NCI-H1417 treated with DMSO at 0.1 percent for 48 hours (cell line): ENCODE measurements at regions not wholly inside any gene's neighbourhood (a gene's known extent, or its start where the extent isn't known, plus 50 kb on each side); places are given as distances from the start of the nearest gene placed in this dataset.
A peak's percentile ranks its signal among the peaks of the same experiment; 100 is the strongest.

ENCODE experiments used
- DNase-seq: peaks from one replicate; lab custom pipeline; 2025; lab: John Stamatoyannopoulos, UW

DNA sequence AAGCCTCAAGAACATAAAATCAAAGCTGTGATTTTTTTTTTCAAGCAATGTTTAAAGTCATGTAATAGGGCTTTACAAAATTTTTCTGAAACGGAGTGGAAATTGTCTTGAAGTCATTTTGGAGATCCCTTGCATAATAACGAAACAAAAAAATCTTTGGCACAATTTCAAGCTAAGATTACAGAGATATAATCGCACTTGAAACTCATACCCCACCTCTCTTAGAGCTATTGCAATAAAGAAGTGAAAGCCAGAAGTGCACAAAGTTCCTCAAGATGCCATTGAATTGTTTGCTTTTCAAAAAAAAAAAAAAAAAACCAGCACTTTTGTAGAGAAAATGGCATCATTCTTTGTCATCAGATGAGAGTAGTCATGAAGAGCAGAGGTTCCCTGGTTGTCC, 152.3 kb downstream of the PAX3 start:
- no peak for DNase-seq

DNA sequence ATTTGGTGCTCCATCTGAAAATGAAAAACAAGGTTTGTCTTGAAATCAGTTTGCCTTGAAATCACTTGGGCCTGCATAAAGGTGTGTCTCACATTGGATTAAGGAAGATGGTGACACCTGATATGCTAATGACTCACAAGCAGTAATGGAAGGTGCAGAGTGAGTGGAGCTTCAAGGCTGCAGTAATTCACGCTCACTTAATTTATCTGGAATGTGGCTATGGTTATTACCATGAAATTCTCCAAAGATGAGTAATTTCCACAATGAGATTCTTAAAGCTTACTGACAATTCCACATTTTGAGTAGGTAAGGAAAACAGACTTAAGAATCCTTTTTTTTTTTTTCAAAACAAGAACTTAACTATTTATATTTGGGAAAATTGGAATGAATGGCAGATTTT, 156.8 kb downstream of the PAX3 start:
- DNase-seq, result no peak

DNA sequence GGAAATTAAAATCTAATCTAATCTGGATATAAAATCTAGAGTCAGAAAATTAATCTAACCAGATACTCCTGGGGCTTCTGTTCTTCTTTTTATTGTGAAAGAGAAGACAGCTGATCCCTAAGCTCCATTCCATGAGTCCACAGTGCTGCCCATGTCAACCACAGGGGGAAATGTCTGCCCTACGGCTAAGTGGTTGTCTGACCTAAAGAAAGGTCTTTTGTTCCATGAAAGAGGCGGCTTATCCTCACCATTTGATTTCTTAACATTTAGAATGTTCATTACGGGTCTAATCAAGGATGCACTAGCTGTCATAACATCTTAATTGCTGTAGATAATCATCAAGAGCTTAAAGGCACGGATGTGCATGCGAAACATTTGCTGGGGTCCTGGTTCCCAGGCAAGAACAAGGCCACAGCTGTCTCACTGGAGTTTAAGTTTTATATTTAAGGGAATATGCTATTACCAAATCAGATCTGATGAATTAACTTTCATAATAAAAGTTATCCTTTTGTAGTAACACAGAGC, 162.6 kb downstream of the PAX3 start:
- no peak for DNase-seq

DNA sequence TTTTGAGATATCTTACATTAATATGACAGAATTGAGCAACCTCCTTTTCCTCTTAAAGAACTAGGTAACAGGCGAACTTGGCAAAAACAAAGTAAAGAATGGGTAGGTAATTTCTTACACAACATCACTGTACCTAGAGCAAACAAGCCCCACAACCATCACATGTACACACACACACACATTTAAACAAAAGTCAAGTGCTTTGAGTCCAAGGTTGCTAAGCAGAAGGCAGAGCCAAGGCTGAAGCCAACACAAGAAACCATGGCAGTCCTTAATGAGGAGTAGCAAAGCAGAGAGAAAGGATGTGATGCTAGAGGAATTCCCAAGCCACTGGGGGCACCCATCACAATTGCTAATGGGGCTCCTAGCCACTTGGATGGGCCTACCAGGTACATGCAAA, 164.1 kb downstream of the PAX3 start:
- no peak for DNase-seq

DNA sequence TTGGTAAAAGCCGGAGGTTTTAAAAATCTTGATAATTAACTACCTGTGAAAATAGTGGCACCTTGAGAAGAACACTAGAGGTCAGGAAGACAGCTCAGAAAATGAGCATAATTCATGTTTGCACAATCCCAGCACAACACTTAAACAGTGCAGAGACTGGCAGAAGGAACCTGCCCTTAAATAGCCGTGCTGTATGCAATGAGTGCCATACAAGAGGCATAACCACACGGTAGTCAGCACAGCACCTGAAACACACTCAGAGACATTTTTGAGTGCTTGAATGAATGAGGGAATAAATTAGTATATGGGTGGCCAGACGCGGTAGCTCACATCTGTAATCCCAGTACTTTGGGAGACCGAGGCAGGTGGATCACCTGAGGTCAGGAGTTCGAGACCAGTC, 164.9 kb downstream of the PAX3 start:
- no peak for DNase-seq

DNA sequence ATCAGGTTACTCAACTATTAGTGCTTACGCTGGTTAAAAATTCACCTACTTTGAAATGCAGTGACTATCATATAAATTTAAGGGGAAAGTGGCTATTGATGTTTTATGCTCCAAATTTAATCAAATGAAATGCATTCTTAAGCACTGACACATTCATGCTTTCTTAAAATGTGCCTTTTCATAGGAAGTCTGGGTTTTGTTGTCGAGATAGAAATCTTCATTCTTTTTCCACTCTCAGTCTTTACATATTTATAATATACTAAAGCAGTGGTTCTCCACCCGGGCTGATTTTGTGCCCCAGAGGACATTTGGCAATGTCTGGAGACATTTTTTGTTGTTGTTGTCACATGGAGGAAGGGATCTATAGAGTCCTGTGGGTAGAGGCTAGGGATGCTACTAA, 167.9 kb downstream of the PAX3 start:
- DNase-seq, result no peak

DNA sequence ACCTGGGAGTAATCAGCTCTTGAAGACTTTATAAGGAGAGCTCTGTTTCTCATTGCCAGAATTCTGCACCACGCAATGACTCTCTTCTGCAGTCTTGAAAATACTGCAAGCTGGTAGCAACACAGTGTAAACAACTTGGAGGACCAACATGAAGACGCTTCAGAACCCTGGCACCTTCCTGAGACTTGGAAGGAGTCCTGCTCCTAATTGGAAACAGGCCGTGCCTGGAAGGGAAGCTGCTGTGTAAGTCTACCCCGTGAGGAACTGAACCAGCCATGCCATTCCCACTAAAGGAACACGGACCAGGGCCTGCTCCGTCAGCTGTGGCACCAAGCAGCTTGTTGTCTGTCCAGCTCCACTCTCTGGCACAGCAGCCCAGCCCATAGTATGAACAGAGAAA, 171.1 kb downstream of the PAX3 start:
- DNase-seq, result no peak

DNA sequence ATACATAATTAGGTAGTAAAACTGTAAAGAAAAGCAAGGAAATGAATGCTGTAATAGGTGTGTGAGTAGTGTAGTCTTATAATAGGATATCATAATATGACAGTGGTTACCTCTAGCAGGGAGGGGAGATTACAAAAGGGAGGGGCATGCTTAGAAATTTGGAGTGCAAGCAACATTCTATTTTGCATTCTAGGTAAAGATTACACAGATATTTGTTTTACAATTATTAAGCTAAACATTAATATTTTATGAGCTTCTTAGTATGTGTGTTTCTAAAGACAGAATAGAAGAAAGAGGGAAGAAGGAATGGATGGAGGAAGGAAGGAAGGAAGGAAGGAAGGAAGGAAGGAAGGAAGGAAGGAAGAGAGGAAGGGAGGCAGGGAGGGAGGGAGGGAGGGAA, 177.9 kb downstream of the PAX3 start:
- no peak for DNase-seq

DNA sequence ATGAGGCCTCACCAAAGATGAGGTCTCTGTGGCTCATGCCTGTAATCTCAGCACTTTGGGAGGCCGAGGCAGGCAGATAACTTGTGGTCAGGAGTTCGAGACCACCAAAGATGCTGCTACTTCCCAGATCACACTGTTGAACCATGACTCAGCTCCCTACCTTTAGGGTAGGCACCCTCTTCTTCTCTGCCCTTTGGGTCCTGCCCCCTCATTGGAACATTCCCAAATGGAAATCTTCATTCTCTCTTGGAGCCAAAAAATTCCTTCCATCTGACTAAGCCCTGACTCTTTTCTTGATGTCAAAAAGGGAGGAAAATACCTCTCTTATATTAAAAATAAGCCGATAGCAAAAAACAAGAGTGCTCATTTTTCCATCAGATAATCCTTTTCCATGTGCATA, 183.5 kb downstream of the PAX3 start:
- no peak for DNase-seq

DNA sequence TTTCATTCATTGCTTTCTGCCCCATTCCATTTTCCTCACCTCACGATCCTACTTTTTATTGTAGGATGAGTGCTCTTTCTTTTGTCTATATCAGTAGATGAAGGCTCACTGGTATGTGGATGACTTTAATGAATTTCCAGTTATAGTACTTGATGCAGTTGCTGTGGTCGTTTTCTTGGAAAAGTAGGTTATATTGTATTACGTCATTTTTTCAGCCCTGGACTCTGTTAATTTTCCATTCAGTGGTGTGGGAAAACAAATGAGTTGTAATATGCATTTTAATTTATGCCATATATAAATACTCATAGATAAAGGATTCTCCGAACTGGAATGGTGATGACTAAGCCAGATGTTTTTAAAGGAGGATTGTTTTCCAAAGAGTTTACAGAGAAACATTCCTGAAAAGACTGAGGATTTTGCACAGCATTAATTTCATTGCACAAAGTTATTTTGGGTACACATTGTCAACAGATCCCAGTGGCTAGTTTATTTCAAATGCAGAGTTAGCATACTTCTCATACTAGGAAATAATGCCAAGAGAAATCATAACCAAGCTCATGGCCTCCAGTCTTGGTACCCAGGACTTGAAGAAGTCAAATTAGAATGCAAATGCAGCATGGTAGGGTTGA, 189.7 kb downstream of the PAX3 start:
- DNase-seq, result no peak

DNA sequence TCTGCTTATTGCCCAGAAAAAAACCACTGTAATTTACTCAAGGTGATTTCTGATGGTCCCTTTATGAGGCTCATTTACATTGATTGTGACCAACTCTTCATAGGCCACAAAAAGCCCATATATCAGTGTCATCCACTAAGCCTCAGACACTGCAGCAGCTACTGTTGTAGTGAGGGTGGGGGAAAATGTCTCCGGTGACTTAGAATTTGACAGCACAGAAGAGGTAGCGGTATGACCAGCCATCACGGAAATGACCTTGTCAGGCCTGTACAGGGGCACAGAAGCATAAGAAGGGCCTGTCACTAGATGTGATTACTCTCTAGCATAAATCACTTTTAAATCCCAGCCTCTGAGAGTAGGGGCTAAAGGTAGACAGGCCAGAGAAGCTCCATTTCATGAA, 190.3 kb downstream of the PAX3 start:
- no peak for DNase-seq

DNA sequence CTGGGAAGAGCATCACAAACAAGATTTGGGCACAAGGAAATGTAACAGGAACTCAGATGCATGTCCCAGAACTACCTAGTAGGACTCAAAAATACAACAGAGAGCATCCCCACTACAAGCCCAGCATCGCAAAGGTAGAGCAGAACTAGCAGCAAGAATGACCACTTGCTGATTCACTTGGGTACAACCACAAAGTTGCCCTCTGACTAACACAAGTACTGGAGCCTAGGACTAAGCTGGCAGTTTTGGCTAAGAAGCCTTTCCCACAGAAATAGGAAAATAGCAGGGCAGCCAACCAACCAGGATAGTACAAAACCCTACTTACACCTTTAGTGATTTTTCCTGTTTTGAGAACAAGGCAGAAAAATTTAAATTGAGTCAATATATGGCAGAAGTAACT, 193.8 kb downstream of the PAX3 start:
- DNase-seq, result no peak

DNA sequence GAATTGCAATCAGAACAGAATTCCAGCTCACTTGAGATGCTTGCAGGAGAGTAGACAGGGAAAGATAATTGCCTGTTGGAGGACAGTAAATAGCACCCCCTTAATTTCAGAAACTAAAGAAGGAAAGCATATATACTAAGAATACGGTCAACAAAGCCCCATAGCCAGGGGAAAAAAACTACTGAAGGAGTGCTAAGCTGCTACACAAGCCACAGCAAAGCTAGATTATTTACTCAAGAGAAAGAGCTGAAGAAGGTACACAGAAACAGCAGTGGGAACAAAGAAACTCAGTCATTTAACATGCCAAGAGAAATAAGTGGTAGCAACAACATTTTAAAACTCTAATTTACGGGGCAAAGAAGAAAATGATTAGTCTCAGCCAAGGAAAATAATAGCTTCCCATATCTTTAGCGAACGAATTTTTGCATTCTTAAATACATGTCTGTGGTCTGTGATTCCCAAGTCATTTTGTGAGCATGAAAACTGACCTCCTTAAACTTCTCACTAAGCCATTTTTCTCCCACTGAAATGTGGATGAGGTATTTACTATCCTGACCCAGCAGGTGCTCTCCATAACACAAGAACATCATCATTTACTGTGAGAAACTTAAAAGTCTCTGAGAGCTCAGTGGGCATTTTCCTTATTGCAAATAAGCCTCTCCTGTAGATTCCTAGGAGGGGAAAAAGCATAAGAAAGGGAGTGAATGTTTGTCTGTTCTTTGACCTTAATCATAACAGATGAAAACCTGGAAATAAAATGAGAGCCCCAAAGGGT, 196.0 kb downstream of the PAX3 start:
- peak; percentile 4 for DNase-seq

DNA sequence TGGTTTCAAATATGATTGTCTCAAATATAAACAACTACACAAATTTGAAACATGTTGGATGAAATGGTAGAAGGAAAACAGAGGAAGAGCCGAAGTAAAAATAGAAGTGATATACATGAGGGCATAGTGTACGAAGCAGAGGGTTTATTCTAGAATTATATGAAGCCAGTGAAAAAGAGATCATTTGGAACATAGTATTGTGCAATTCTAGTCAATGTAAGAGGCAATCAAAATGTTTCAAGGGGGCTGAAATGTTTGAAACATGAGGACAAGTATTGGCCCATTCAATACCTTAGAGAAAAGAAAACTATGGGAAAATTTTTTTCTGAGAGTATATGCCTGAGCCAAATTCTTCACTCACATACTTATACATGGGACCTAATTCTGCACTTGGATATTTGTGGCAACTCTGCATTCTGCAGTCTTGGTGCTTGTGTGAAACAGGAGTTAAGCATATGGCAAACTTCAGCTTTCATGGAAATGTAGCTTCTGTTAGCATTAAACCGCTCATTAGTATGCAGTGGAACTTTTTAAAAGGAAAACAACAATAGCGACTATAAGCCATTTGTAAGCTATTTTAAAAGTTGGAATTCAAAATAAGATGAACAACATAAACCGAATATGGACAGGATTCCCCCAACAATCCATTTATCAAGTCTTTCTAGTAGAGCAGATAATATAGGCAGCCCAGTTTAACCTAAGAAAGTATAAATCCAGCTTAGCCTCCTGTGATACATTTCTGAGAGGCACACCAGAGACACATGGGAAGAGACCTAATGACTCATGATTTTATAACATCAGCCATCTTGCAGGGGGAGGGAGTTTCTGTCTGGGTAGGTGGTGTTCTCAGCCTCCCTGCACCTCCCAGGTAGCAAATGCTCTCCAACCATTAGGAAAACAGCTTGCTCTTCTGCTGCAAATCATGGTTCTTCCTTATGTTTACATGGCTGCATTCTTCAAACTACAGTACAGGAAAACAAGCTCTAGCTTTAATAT, 197.8 kb downstream of the PAX3 start:
- DNase-seq, result no peak

DNA sequence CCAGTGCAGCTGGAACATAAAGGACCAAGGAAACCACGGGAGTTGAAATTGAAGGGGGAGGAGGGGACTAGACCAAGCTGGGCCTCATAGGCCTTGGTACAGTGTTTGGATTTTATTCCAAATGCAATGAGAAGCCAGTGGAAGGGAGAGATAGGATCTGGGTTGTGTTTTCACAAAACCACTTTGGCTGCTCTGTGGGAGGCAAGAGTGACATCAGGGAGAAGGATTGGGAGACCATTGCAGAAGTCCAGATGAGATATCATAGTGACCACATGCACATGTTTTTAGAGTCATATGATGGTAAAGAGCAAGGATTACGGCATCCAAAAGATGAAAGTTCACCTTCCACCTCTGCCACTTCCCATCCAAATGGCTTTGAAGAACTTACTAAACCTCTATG, 210.2 kb downstream of the PAX3 start:
- no peak for DNase-seq

DNA sequence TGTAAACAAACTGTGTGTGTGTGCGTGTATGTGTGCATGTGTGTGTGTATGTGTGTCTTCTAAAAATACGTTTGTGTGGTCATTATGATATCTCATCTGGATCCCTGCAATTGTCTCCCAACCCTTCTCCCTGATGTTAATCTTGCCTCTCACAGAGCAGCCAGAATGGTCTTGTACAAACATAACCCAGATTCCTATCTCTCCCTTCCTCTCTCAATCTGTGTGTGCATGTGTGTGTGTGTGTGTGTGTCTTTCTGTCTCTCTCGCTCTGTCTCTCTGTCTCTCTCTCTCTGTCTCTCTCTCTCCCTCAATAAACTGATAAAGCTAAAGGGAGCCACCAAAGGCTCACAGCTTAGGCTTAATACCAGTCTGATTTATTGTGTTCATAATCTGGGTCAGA, 210.8 kb downstream of the PAX3 start:
- DNase-seq, result no peak

DNA sequence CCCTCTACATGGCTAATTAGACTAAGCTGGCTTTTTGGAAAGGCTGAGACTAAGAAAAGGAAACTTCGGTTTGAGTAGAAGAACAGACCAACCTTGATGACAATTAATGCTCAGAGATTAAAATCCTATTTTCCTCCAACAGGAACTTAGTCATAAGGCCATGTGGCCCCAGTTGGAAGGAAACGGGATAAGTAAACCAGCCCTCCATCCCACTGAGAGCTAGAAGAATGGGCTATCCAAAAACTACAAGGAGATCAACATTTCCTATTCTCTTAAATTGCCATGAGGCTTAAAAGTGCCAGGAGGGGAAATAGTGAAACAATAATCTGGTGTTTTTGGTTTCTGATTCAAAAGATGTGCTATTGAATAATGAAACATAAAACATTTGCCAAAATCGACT, 216.6 kb downstream of the PAX3 start:
- DNase-seq, result no peak

DNA sequence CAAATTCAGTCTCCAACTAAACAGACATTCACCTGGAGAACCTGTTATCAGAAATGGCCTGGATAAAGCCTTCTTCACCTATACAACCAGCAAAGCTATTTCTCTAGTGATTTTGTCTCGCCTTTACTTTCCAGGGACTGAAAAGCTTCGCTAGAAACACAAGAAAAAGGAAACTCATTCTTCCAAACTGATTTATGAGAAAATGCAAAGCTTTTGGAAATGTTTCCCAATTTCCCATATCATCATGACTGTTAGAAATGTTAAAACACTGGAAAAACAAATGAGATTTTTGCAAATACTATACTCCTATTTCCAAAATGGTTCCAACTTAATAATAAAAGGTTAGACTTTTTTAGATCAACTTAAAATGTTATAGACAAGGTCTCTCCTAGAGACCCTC, 218.7 kb downstream of the PAX3 start:
- no peak for DNase-seq

DNA sequence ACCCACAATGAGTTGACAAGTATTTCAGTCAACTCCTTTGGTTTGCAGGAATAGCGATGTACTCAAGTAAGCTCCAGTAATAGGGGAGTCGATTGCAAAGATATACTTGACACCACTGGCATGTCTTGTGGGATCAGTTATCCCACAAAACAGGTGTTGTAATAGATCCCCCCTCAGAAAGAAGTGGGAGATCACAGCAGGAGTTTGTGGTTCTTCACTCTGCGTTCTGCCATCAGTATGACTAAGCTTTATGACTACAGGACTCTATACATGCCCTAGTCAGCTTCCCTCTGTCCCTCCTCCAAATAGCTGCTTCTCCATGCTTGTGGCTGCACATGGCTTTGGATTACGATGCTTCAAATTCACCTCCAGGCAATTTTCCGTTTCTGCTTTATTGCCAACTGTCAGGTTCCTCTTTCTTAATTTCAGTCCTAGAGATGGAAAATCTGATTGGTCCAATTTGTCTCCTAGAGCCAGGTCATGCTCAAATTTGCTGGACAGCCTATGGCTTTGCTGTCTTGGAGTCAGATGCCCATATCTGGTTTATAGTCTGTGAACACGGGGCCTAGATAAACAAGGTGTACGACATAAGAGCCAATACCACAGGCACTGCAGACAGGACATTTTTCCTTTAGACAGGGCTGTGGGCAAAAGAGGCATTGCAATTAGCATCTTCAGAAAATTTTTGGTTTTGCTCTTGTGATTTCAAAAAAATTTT, 221.7 kb downstream of the PAX3 start:
- no peak for DNase-seq

DNA sequence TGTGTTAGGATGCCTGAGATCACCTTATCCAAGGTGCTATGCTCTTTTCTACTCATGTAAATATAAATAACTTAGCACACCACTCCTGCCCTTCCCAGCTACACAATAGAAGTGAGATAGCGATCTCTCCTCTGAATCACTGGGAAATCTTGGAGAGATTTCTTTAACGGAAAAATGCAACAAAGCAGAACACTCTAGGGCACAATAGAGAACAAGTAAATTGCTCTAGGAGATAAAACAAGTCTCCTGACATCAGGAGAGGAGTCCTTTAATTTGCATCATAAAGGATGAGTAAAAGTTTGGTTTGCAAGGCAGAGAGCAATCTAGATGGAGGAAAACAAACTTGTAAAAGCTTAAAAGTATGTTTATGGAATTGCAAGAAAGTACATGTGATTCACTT, 224.1 kb downstream of the PAX3 start:
- DNase-seq, result no peak

DNA sequence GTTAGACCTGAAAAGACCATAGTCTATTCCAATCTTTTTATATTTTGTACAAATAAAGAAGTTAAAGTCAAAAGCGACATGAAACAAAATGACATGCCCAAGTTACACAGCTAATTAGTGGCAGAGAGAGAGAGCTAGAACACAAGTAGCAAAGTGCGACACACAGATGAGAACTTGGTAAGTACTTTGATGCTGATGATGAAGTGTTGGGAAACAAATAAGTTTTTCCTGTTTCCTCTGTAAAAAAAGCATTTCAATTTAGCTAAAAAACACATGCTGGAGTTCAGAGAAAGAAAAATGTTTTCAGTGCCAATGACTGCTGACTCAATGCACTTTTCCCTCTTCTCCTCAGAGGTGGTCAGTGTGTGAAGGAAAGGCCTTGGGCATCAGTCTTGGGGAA, 226.9 kb downstream of the PAX3 start:
- no peak for DNase-seq

DNA sequence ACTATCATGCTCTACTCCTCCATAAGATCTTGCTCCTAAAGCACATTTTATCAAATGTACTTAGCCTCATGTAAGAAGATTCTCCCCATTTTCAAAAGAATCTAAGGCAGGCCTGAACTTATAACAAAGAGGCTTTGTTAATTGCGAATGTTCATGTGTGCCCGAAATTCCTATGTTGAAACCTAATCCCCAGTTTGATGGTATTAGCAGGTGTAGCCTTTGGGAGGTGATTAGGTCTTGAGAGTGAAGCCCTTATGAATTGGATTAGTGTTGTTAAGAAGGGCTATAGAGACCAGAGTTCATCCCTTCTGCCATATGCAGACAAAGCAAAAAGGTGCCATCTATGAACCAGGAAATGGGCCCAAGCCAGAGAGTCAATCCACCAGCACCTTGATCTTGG, 234.5 kb downstream of the PAX3 start:
- no peak for DNase-seq
